OCI-LY3 (cell line): ENCODE measurements at regions not wholly inside any gene's neighbourhood (a gene's known extent, or its start where the extent isn't known, plus 50 kb on each side); places are given as distances from the start of the nearest gene placed in this dataset.

Experiments
- CTCF ChIP-seq: fragments of 200-600, 300-600 bp; sonication (generic); IDR thresholded peaks from 2 replicates; pipeline ENCODE4 v1.5.1; 2014; ENCODE audit warnings: antibody characterized with exemption, low read length, low read depth
- EZH2phosphoT487 ChIP-seq: fragments of 200-600 bp; shearing (Covaris generic); IDR thresholded peaks from 2 replicates; pipeline ENCODE4 v1.6.1; 2018; ENCODE audit warnings: antibody characterized with exemption, mixed run types, low read depth

- TF ChIP-seq CTCF (no peak), EZH2phosphoT487 (no peak)
Observed at GRCh38 chr21:41031701-41032220, 136.2 kb upstream of the BACE2 start.
